ENCODE measurements at regions not wholly inside any gene's neighbourhood (a gene's known extent, or its start where the extent isn't known, plus 50 kb on each side); places are given as distances from the start of the nearest gene placed in this dataset.

DNA sequence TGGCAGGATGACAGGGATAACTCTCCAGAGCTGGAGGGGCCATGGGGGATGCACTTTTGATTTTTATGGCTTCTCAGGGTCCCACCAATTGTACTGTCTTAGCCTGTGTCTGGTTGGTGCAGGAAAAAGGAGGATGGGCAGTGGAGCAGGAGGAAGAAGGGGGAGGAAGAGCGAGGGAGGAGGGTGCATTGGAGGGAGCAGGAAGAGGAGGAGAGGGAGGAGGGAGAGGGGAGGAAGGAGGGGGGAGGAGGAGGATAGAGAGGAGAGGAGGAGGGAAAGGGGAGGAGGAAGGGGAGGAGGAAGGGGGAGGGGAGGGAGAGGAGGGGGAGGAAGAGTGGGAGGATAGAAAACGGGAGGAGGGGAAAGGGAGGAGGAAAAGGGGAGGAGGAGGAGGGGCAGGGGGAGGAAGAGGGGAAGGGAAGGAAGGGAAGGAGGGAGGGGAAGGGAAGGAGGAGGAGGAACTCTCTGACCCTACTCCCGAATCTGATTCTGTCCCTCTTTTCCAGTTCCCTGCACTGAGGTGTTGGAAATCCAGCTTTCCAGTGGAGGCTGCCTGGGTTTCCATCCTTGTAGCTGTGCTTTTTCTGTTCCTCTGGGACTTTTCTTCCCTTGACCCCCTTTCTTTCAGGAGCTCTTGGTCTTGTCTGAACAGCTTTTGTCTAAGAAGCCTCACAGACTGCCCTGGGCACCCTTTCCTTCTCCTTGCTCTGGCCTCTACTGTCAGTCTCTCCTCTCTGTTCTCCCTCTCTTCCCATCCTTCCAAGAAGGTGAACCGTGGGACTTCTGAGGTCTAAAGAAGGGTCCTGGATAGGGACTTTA lies 149.4 kb downstream of the DHX35 start:
- DNase-seq (ENCODE audit: low read depth): no peak
- H3K4me3 ChIP-seq (ENCODE audit: control insufficient read depth, low read depth, low read length): no peak overlapping the region
- TF ChIP-seq, protein P1, sequence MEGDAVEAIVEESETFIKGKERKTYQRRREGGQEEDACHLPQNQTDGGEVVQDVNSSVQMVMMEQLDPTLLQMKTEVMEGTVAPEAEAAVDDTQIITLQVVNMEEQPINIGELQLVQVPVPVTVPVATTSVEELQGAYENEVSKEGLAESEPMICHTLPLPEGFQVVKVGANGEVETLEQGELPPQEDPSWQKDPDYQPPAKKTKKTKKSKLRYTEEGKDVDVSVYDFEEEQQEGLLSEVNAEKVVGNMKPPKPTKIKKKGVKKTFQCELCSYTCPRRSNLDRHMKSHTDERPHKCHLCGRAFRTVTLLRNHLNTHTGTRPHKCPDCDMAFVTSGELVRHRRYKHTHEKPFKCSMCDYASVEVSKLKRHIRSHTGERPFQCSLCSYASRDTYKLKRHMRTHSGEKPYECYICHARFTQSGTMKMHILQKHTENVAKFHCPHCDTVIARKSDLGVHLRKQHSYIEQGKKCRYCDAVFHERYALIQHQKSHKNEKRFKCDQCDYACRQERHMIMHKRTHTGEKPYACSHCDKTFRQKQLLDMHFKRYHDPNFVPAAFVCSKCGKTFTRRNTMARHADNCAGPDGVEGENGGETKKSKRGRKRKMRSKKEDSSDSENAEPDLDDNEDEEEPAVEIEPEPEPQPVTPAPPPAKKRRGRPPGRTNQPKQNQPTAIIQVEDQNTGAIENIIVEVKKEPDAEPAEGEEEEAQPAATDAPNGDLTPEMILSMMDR (conservative IDR thresholded peaks at IDR 0.05; ENCODE audit: control insufficient read depth, insufficient read depth, low read depth, low read length): no peak

DNA sequence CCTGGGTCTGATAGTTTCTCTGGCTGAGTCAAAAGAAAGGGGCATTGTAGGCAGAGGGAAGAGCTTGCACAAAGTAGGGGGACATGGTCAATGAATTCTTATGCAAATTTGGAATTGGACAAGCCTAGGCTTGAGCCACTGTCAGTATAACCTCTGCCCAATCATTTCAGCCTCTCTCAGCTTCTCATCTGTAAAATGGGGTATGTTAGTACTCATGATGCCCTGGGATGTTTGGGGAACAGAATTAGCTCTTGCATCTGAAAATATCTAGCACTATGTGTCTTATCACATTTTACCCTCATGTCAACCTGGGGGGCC lies 148.6 kb downstream of the DHX35 start:
- DNase-seq (ENCODE audit: low read depth): no peak
- no peak overlapping the region for H3K4me3 ChIP-seq (ENCODE audit: control insufficient read depth, low read depth, low read length)
- TF ChIP-seq, protein P1 (conservative IDR thresholded peaks at IDR 0.05; ENCODE audit: control insufficient read depth, insufficient read depth, low read depth, low read length): no peak

GRCh38 chr20:39109933-39110818 lies 148.0 kb downstream of the DHX35 start:
- no peak for DNase-seq (ENCODE audit: low read depth)
- TF ChIP-seq, protein P1 (conservative IDR thresholded peaks at IDR 0.05; ENCODE audit: control insufficient read depth, insufficient read depth, low read depth, low read length): no peak
- no peak overlapping the region for H3K4me3 ChIP-seq (ENCODE audit: control insufficient read depth, low read depth, low read length)

DNA sequence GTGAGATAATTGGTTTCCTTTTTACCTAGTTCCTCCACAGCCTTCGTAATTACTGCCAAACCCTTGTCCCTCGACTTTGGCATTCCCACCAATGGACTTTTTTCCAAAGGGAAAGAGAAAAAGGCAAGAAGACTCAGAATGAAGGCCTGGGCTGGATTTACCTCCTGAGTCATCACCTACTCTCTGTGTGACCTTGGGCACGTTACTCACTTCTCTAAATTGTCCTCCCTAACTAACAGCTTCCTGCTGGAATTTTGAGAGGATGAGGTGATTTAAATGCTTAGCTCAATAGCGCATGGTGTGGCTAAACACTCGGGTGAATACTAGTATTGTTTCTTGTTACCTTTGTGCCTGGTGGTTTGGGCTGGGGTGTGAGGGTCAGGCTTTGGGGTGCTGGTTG lies 146.6 kb downstream of the DHX35 start:
- peak; percentile 44 for DNase-seq (ENCODE audit: low read depth)
- TF ChIP-seq, protein P1 (conservative IDR thresholded peaks at IDR 0.05; ENCODE audit: control insufficient read depth, insufficient read depth, low read depth, low read length): no peak

DNA sequence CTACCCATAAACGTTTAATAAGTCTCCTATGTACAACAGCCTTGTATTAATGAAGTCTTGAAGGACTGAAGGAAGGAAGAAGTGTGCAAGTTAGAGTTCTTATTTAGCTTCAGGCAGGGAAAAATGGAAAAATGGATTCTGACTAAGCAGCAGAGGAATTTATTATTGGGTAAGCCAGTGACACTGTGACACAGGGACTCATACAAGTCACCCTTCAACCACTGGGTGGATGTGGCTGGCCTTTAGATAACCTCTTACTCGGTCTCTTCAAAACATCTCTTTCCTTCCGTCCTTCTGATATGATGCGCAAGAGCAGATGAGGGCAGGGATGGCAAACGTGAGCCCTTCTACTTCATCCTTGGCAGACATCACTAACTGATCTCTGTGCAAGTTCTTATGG lies 145.6 kb downstream of the DHX35 start:
- TF ChIP-seq, protein P1 (conservative IDR thresholded peaks at IDR 0.05; ENCODE audit: control insufficient read depth, insufficient read depth, low read depth, low read length): no peak
- H3K4me3 ChIP-seq (ENCODE audit: control insufficient read depth, low read depth, low read length): no peak overlapping the region
- no peak for DNase-seq (ENCODE audit: low read depth)

More for the DNA sequence above, 146.6 kb downstream of the DHX35 start:
- H3K4me3 ChIP-seq (ENCODE audit: control insufficient read depth, low read depth, low read length): no peak overlapping the region

GRCh38 chr20:39106791-39107190 lies 144.6 kb downstream of the DHX35 start:
- no peak overlapping the region for H3K4me3 ChIP-seq (ENCODE audit: control insufficient read depth, low read depth, low read length)
- TF ChIP-seq, protein P1 (conservative IDR thresholded peaks at IDR 0.05; ENCODE audit: control insufficient read depth, insufficient read depth, low read depth, low read length): no peak

More at GRCh38 chr20:39106791-39107190, 144.6 kb downstream of the DHX35 start:
- DNase-seq (ENCODE audit: low read depth): no peak
